Gastroesophageal sphincter (tissue), 3 donors: ENCODE measurements at regions not wholly inside any gene's neighbourhood (a gene's known extent, or its start where the extent isn't known, plus 50 kb on each side); places are given as distances from the start of the nearest gene placed in this dataset.
"Not testable (repeated sequence)": the region's sequence is repeated elsewhere in the genome, so short reads cannot be mapped to it uniquely, and the experiment has no call there.

Source experiments
- EP300 ChIP-seq: sonication (generic); formaldehyde crosslinking; IDR thresholded peaks from one replicate; pipeline ENCODE4 v1.6.1; 2017; ENCODE audit warnings: antibody characterized with exemption, mild to moderate bottlenecking
- TF ChIP-seq, protein P1 (sequence below), 4 experiments: fragments of 200-600 bp in 2 of 4; fragments of 450-650 bp in 2 of 4; sonication (generic) in 1 of 4; IDR thresholded peaks; one replicate each; pipeline ENCODE4 v1.5.1; 2017 to 2019; ENCODE audit warnings: antibody characterized with exemption in 4 of 4, mild to moderate bottlenecking in 2 of 4, moderate library complexity in 2 of 4

DNA sequence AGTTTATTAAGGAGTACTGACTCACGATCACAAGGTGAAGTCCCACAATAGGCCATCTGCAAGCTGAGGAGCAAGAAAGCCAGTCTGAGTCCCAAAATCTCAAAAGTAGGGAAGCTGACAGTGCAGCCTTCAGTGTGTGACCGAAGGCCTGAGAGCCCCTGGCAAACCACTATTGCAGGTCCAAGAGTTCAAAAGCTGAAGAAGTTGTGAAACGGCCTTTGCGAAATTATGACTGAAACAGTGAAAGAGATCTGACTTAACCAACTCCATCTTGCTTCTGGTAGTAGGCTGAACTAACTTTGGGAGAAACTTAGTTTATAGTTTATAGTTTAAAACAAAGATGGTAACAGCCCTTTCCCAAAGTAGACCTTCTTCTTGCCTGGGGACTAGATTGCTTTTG lies 471.6 kb downstream of the FRK start:
- TF ChIP-seq, protein P1, sequence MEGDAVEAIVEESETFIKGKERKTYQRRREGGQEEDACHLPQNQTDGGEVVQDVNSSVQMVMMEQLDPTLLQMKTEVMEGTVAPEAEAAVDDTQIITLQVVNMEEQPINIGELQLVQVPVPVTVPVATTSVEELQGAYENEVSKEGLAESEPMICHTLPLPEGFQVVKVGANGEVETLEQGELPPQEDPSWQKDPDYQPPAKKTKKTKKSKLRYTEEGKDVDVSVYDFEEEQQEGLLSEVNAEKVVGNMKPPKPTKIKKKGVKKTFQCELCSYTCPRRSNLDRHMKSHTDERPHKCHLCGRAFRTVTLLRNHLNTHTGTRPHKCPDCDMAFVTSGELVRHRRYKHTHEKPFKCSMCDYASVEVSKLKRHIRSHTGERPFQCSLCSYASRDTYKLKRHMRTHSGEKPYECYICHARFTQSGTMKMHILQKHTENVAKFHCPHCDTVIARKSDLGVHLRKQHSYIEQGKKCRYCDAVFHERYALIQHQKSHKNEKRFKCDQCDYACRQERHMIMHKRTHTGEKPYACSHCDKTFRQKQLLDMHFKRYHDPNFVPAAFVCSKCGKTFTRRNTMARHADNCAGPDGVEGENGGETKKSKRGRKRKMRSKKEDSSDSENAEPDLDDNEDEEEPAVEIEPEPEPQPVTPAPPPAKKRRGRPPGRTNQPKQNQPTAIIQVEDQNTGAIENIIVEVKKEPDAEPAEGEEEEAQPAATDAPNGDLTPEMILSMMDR (IDR thresholded peaks at IDR 0.05): not testable (repeated sequence)
- TF ChIP-seq EP300: not testable (repeated sequence)
